HG03280 (cell line): ENCODE measurements at regions not wholly inside any gene's neighbourhood (a gene's known extent, or its start where the extent isn't known, plus 50 kb on each side); places are given as distances from the start of the nearest gene placed in this dataset.
A peak's percentile ranks its signal among the peaks of the same experiment; 100 is the strongest.
"Not testable (repeated sequence)": the region's sequence is repeated elsewhere in the genome, so short reads cannot be mapped to it uniquely, and the experiment has no call there.

Source experiments
- ATAC-seq: cut with Tn5 transposase; IDR thresholded peaks from one replicate; pipeline ENCODE4 v1.9.1; 2021; ENCODE audit warnings: mild to moderate bottlenecking, moderate library complexity; ENCODE audit not compliant: unreplicated experiment

DNA sequence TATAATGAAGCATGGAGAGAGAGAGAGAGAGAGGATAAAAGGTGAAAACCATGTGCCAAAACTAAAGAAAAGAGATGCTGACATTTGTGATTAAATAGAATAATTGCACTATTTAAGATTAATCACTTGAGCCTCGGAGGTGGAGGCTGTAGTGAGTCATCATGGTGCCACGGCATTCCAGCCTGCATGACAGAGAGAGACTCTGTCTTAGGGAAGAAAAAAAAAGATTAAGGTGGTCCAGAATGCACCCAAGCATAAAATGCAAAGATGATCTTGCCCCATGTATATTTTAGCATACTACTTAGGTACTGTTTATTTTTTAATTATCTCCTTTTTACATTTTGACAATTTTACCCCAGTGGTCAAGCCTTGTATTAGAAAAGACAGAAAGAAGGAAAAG, 742.5 kb downstream of the SPATA31A1 start:
- ATAC-seq = not testable (repeated sequence)

DNA sequence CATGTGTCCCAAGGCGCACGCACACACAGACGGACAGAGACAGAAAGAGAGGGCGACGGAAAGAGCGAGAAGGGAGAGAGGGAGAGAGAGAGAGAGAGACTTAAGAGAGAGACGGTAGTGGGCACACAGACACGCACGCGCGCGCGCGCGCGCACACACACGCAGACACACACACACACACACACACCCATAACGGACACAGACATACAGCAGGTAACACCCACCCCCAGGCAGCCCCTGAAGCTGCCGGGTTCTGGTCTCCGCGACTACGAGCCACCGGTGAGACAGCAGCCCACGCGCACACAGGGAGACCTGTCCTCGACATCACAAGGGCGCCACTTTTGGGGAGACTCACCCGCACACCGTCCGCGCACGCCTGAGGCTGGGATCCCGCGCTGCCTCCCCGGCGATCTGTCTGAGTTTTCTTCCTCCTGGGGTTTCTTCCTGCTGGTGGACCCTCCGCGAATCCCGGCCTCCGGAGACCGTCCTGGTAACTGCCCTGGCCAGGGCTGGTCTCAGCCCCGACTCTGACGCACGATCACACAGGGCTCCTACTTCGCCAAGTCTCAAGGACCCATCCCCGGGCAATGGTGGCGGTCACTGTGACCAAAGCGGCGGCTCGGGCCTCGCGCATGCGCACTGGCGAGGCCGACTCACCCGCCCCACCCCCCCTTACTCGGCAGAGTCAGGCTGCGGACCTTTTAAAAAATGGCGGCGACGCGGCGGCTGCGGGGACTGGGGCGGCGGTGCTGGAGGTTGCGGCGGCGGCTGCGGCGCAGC, 750.7 kb downstream of the SPATA31A1 start:
- not testable (repeated sequence) for ATAC-seq

- not testable (repeated sequence) for ATAC-seq
These were observed 751.3 kb downstream of the SPATA31A1 start for GRCh38 chr9:40106783-40107248.

GRCh38 chr9:40107251-40107650, 751.8 kb downstream of the SPATA31A1 start:
- ATAC-seq = not testable (repeated sequence)

- ATAC-seq = not testable (repeated sequence)
These were observed 753.0 kb downstream of the SPATA31A1 start for GRCh38 chr9:40108465-40108864.

DNA sequence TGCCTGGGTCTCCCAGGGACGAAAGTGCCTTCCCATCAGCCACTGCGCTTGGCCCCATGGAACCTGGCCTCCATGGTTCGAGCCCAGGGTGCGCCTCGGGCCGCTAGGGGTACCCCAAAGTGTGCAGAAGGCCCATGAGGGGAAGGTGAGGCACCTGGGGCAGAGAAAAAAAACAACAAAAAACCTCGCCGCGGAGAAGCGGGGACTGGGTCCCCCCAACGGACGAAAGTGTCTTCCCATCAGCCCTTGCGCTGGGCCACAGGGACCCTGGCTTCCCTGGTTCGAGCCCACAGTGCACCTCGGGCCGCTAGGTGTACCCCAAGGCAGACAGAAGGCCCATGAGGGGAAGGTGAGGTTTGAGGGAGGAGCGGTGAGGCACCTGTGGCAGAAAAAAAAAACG, 755.3 kb downstream of the SPATA31A1 start:
- not testable (repeated sequence) for ATAC-seq

DNA sequence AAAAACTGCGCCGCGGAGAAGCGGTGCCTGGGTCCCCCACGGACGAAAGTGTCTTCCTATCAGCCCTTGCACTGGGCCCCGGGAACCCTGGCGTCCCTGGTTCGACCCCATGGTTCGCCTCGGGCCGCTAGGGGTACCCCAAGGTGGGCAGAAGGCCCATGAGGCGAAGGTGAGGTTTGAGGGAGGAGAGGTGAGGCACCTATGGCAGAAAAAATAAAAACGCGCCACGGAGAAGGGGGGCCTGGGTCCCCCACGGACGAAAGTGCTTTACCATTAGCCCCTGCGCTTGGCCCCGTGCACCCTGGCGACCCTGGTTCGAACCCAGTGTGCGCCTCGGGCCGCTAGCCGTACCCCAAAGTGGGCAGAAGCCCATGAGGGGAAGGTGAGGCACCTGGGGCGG, 756.1 kb downstream of the SPATA31A1 start:
- ATAC-seq = not testable (repeated sequence)

DNA sequence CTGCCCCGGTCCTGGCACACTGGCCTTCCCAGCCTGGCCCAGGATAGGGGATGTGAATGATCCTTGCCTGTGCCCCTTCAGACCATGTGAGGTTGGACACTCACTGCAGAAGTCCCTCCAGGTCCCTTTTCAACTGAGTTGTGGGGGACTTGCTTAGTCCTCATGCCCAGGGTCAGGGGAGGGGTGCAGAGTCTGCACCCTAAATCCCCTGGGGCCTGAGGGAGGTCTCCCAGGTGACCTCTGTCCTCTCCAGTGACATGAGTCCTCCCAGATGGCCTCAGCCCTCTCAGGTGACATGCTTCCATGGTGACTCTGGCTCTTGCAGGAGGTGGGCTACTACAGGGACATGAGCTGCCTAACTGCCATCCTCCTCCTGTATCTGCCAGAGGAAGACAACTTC, 775.1 kb downstream of the SPATA31A1 start:
- not testable (repeated sequence) for ATAC-seq

DNA sequence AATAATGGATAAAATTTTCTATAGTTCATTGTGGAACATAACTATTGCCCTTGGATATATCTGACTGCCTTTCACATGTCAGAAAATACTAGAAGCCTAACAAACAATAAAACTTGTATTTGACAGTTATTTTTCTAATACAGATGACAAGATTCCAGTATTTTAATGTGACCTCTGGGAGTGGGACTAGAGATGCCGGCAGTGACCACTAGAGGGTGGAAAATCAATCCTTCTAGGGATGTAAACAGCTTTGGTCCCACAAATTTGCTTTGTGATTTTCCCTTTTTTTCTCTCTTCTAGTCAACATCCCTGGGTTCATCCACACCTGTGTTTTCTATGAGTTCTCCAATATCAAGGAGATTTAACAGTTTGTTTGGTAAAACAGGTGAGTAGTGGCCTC, 813.7 kb downstream of the SPATA31A1 start:
- peak; percentile 65 for ATAC-seq

DNA sequence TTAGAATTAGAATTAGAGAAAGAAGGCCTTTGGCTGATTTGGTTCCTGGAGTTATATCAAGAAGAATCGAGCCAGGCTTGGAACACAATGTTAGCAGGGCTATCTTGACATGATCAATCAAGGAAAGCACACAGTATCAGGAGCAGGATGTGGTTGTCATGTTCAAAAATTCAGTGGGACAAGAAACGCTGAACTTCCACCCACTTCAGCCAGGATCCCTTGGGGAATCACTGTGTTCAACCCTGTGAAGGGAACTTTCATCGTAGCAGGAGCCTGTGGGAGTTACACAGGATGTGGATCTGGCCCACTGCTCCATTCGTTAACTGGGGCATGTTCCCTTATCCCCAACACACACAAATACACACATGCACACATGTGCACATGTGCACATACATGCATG, 817.8 kb downstream of the SPATA31A1 start:
- ATAC-seq = not testable (repeated sequence)

GRCh38 chr9:40174035-40174434, 818.6 kb downstream of the SPATA31A1 start:
- ATAC-seq = not testable (repeated sequence)

DNA sequence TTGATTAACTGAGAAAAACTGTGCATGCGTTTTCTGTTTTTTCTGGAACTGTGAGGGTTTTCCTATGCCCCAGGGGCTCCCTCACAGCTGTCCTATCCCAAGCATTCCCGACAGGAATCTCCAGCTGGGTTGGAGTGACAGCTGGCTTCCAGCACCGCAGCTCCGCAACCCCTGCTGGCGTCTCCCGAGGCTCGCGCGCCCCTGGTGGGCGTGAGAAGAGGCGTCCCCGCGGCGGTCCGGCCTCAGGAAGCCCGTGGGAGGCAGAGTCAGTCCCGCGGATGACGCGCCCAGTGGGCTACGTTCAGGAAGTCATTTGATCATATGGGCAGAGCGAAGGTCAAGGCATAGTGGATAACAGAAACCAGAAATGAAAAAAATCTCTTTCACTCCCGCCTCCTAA, 821.9 kb downstream of the SPATA31A1 start:
- not testable (repeated sequence) for ATAC-seq

DNA sequence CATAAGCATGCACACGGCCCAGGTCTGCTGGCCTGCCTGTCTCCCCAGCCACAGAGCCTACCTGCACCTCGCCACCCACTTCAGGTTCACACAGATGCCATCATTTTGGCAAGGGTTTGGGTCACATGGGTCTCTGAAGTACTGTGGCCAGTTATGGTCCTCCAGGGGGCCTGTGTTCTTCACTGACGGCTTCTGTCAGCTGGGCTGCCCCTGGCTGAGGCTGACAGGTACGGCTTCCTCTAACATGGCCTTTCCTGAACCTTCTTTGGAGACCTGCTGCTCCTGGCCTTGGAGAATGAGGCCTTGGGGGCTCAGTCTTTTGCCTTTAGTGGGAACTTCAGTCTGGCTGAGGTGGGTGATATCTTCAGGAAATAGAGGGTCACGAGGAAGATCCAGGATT, 835.9 kb downstream of the SPATA31A1 start:
- ATAC-seq = not testable (repeated sequence)

- ATAC-seq = not testable (repeated sequence)
These were observed 836.7 kb downstream of the SPATA31A1 start for GRCh38 chr9:40192162-40192561.

- not testable (repeated sequence) for ATAC-seq
These were observed 840.8 kb downstream of the SPATA31A1 start for GRCh38 chr9:40196165-40196714.

- not testable (repeated sequence) for ATAC-seq
These were observed 841.3 kb downstream of the SPATA31A1 start for GRCh38 chr9:40196803-40197202.

GRCh38 chr9:40221596-40222233, 866.2 kb downstream of the SPATA31A1 start:
- not testable (repeated sequence) for ATAC-seq

DNA sequence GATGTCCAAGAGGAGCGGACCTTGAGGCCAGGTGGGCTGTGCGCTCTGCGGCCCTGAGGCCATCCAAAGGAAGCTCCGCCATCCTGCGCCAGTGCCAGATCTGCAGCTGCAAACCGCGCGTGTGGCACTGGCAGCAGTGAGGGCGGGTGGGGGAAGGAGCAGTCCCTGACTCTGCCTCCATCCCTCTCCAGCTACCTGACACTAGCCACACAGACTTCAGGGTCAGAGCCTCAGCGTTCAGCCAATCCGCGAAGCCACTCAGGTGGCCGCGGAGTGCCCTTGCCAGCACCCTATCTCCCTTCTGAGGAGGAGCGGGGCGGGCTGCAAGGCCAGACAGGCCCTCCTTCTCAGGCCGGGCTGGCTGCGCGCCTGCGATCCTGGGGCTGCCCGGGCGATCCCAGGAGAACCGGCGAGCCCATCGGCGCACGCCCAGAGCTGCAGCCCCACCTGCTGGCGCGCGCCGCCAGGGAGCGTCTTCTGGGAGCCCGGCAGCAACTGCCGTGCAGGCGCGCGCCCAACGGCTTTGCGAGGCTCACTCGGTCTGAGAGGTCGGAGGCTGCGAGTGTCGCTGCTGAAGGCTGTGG, 867.2 kb downstream of the SPATA31A1 start:
- not testable (repeated sequence) for ATAC-seq

- ATAC-seq = not testable (repeated sequence)
These were observed 867.9 kb downstream of the SPATA31A1 start for GRCh38 chr9:40223353-40223752.
